ENCODE measurements at regions not wholly inside any gene's neighbourhood (a gene's known extent, or its start where the extent isn't known, plus 50 kb on each side); places are given as distances from the start of the nearest gene placed in this dataset.

- Histone ChIP-seq H3K4me1 (ENCODE audit: insufficient read depth) (no peaks in the 10 kb centered on the region), H3K9me3 (no peaks in the 10 kb centered on the region), H3K27me3 (no peaks in the 10 kb centered on the region), H3K4me3 (no peak overlapping the region), H3K27ac (no peak overlapping the region), H3K36me3 (no peaks in the 10 kb centered on the region)
- intact Hi-C loops (cut with DNase I): no loop called here
- TF ChIP-seq CTCF (IDR thresholded peaks at IDR 0.05): no peak
- TF ChIP-seq EP300 (IDR thresholded peaks at IDR 0.05): no peak
- no peak for TF ChIP-seq POLR2A (IDR thresholded peaks at IDR 0.05)
- no peak for DNase-seq
- 90 to 100% (median 97%) methylated on average over 1 of the region's 1 CpG for WGBS, 3 donors
Measured at GRCh38 chr12:65517656-65518210, 239.2 kb downstream of the MSRB3 start.

- Histone ChIP-seq H3K9me3 (no peaks in the 10 kb centered on the region), H3K4me1 (ENCODE audit: insufficient read depth) (no peaks in the 10 kb centered on the region), H3K36me3 (no peaks in the 10 kb centered on the region), H3K27me3 (no peaks in the 10 kb centered on the region), H3K4me3 (no peak overlapping the region), H3K27ac (no peak overlapping the region)
- TF ChIP-seq CTCF (IDR thresholded peaks at IDR 0.05): no peak
- intact Hi-C loops (cut with DNase I): no loop called here
- DNase-seq: no peak
Measured at GRCh38 chr12:65518771-65519170, 240.3 kb downstream of the MSRB3 start.

GRCh38 chr12:65520658-65521057 is 242.2 kb downstream of the MSRB3 start:
- WGBS, 3 donors: 94 to 97% (median 96%) methylated on average over 1 of the region's 1 CpG
- no peak for DNase-seq
- no peak overlapping the region for H3K27ac ChIP-seq
- no peaks in the 10 kb centered on the region for H3K4me1 ChIP-seq (ENCODE audit: insufficient read depth)
- no peak overlapping the region for H3K4me3 ChIP-seq
- TF ChIP-seq EP300 (IDR thresholded peaks at IDR 0.05): no peak
- TF ChIP-seq CTCF (IDR thresholded peaks at IDR 0.05): no peak
- TF ChIP-seq POLR2A (IDR thresholded peaks at IDR 0.05): no peak
- H3K36me3 ChIP-seq: no peaks in the 10 kb centered on the region
- intact Hi-C loops (cut with DNase I): no loop called here
- H3K9me3 ChIP-seq: no peaks in the 10 kb centered on the region
- no peaks in the 10 kb centered on the region for H3K27me3 ChIP-seq

GRCh38 chr12:65522956-65523860 is 244.7 kb downstream of the MSRB3 start:
- DNase-seq: no peak
- Histone ChIP-seq H3K36me3 (no peaks in the 10 kb centered on the region), H3K9me3 (no peaks in the 10 kb centered on the region), H3K4me3 (no peak overlapping the region), H3K27ac (no peak overlapping the region), H3K27me3 (no peaks in the 10 kb centered on the region), H3K4me1 (ENCODE audit: insufficient read depth) (no peaks in the 10 kb centered on the region)
- WGBS, 3 donors: 92 to 93% (median 93%) methylated on average over 12 of the region's 12 CpGs
- TF ChIP-seq CTCF (IDR thresholded peaks at IDR 0.05): no peak
- intact Hi-C loops (cut with DNase I): no loop called here
